H9 (cell line): ENCODE measurements at regions not wholly inside any gene's neighbourhood (a gene's known extent, or its start where the extent isn't known, plus 50 kb on each side); places are given as distances from the start of the nearest gene placed in this dataset.

Experiments used
- DNase-seq: peaks from one replicate; pipeline ENCODE4 v3.0.0-alpha.2; 2017
- H2AFZ ChIP-seq: one replicate; pipeline ENCODE4 v1.6.1; 2013; ENCODE audit warnings: mild to moderate bottlenecking, low read length, control low read depth, moderate library complexity
- H2AK5ac ChIP-seq: 2 replicates; pipeline ENCODE4 v1.6.1; 2013; ENCODE audit warnings: low read length, control low read depth, mixed read lengths; ENCODE audit not compliant: insufficient read length
- H2BK120ac ChIP-seq: one replicate; pipeline ENCODE4 v1.6.1; 2013; ENCODE audit warnings: low read depth, mild to moderate bottlenecking, low read length, control low read depth, inconsistent platforms; ENCODE audit not compliant: poor library complexity, severe bottlenecking
- H2BK12ac ChIP-seq: 2 replicates; pipeline ENCODE4 v1.6.1; 2013; ENCODE audit warnings: low read length, control low read depth, mixed read lengths, low read depth; ENCODE audit not compliant: insufficient read length
- H2BK15ac ChIP-seq: 2 replicates; pipeline ENCODE4 v1.6.1; 2013; ENCODE audit warnings: low read depth, low read length, control low read depth
- H2BK20ac ChIP-seq: one replicate; pipeline ENCODE4 v1.6.1; 2013; ENCODE audit warnings: low read depth, mild to moderate bottlenecking, low read length, control low read depth, inconsistent platforms; ENCODE audit not compliant: poor library complexity, severe bottlenecking
- H2BK5ac ChIP-seq: 2 replicates; pipeline ENCODE4 v1.6.1; 2013; ENCODE audit warnings: low read length, control low read depth, mixed read lengths; ENCODE audit not compliant: insufficient read length
- H3K14ac ChIP-seq: 2 replicates; pipeline ENCODE4 v1.6.1; 2013; ENCODE audit warnings: low read length, control low read depth; ENCODE audit not compliant: insufficient read depth
- H3K18ac ChIP-seq: 2 replicates; pipeline ENCODE4 v1.6.1; 2013; ENCODE audit warnings: low read depth, mild to moderate bottlenecking, mixed read lengths, low read length, control low read depth; ENCODE audit not compliant: insufficient read length
- H3K23ac ChIP-seq: 2 replicates; pipeline ENCODE4 v1.6.1; 2013; ENCODE audit warnings: low read length, control low read depth, mixed read lengths, low read depth; ENCODE audit not compliant: insufficient read length
- H3K23me2 ChIP-seq: 2 replicates; pipeline ENCODE4 v1.6.1; 2013; ENCODE audit warnings: low read depth, mild to moderate bottlenecking, mixed read lengths, low read length, control low read depth; ENCODE audit not compliant: insufficient read length, poor library complexity, severe bottlenecking
- H3K27ac ChIP-seq: 2 replicates; pipeline ENCODE4 v1.5.1; 2013; ENCODE audit warnings: low read length, control low read depth, mixed read lengths, low read depth; ENCODE audit not compliant: insufficient read length
- H3K27me3 ChIP-seq: 2 replicates; pipeline ENCODE4 v1.6.1; 2013; ENCODE audit warnings: low read length, control low read depth, inconsistent platforms; ENCODE audit not compliant: insufficient read depth
- H3K4ac ChIP-seq: 2 replicates; pipeline ENCODE4 v1.6.1; 2013; ENCODE audit warnings: low read depth, mild to moderate bottlenecking, control low read depth, inconsistent platforms, low read length, moderate library complexity
- H3K4me1 ChIP-seq: 2 replicates; pipeline ENCODE4 v1.6.1; 2013; ENCODE audit warnings: low read length, control low read depth, inconsistent platforms; ENCODE audit not compliant: insufficient read depth
- H3K4me2 ChIP-seq: 2 replicates; pipeline ENCODE4 v1.6.1; 2013; ENCODE audit warnings: low read length, control low read depth, mixed read lengths; ENCODE audit not compliant: insufficient read length, insufficient read depth
- H3K56ac ChIP-seq: 2 replicates; pipeline ENCODE4 v1.6.1; 2013; ENCODE audit warnings: low read depth, mild to moderate bottlenecking, mixed read lengths, low read length, control low read depth; ENCODE audit not compliant: insufficient read length
- H3K79me1 ChIP-seq: 2 replicates; pipeline ENCODE4 v1.6.1; 2013; ENCODE audit warnings: low read depth, mild to moderate bottlenecking, moderate library complexity, low read length, control low read depth, inconsistent platforms; ENCODE audit not compliant: insufficient read depth, poor library complexity, severe bottlenecking
- H3K79me2 ChIP-seq: 2 replicates; pipeline ENCODE4 v1.6.1; 2013; ENCODE audit warnings: low read length, control low read depth, inconsistent platforms; ENCODE audit not compliant: insufficient read depth
- H3K9ac ChIP-seq: 2 replicates; pipeline ENCODE4 v1.6.1; 2013; ENCODE audit warnings: low read length, control low read depth, mixed read lengths; ENCODE audit not compliant: insufficient read length; ENCODE audit errors: extremely low read depth
- H3K9me3 ChIP-seq: one replicate; pipeline ENCODE4 v1.6.1; 2013; ENCODE audit warnings: low read depth, low read length, inconsistent platforms; ENCODE audit not compliant: control insufficient read depth
- H3T11ph ChIP-seq: one replicate; pipeline ENCODE4 v1.6.1; 2013; ENCODE audit warnings: mild to moderate bottlenecking, low read length, control low read depth, inconsistent platforms
- H4K20me1 ChIP-seq: one replicate; pipeline ENCODE4 v1.6.1; 2013; ENCODE audit not compliant: control insufficient read depth, insufficient read length, insufficient read depth
- H4K5ac ChIP-seq: 2 replicates; pipeline ENCODE4 v1.6.1; 2013; ENCODE audit warnings: low read depth, mild to moderate bottlenecking, mixed read lengths, low read length, control low read depth; ENCODE audit not compliant: insufficient read length
- H4K8ac ChIP-seq: replicated peaks from 2 replicates; pipeline ENCODE4 v1.6.1; 2013; ENCODE audit warnings: low read length, control low read depth, mixed read lengths, low read depth; ENCODE audit not compliant: insufficient read length
- H4K91ac ChIP-seq: 2 replicates; pipeline ENCODE4 v1.6.1; 2013; ENCODE audit warnings: low read depth, mild to moderate bottlenecking, moderate library complexity, mixed read lengths, low read length, control low read depth; ENCODE audit not compliant: insufficient read length
- H3K27ac Mint-ChIP-seq, 3 experiments: 2 replicates in 2 of 3; 3 replicates in 1 of 3; pipeline ENCODE4 v1.8.0; 2020 to 2021; ENCODE audit warnings: mixed read lengths in 3 of 3, mild to moderate bottlenecking in 1 of 3, moderate library complexity in 1 of 3
- H3K27me3 Mint-ChIP-seq: 2 replicates; pipeline ENCODE4 v1.8.0; 2021; ENCODE audit warnings: low read depth, mild to moderate bottlenecking, moderate library complexity, mixed read lengths
- H3K36me3 Mint-ChIP-seq, 3 experiments: 2 replicates in 2 of 3; 3 replicates in 1 of 3; pipeline ENCODE4 v1.8.0; 2020 to 2021; ENCODE audit warnings: low read depth in 3 of 3, mixed read lengths in 3 of 3; ENCODE audit not compliant: insufficient read depth in 1 of 3
- H3K4me1 Mint-ChIP-seq, 2 experiments: 2 replicates each; pipeline ENCODE4 v1.8.0; 2020; ENCODE audit warnings: mixed read lengths in 2 of 2
- H3K4me3 Mint-ChIP-seq, 2 experiments: 2 replicates in 1 of 2; 3 replicates in 1 of 2; pipeline ENCODE4 v1.8.0; 2020 to 2021; ENCODE audit warnings: mild to moderate bottlenecking in 2 of 2, mixed read lengths in 2 of 2, moderate library complexity in 1 of 2
- H3K9me3 Mint-ChIP-seq, 2 experiments: 2 replicates in 1 of 2; 3 replicates in 1 of 2; pipeline ENCODE4 v1.8.0; 2020; ENCODE audit warnings: mild to moderate bottlenecking in 2 of 2, mixed read lengths in 2 of 2, moderate library complexity in 1 of 2
- WGBS: extraction: QIAGEN DNeasy Blood & Tissue Kit; methylation state at CpG from one replicate; pipeline ENCODE4 v1.1.7; 2013; ENCODE audit warnings: missing lambda C conversion rate, low lambda C conversion rate, mixed read lengths; ENCODE audit not compliant: insufficient read length; ENCODE audit errors: extremely low coverage; 5-methylcytosine and 5-hydroxymethylcytosine counted together
- TF ChIP-seq, protein P1 (sequence below): fragments of 200-600 bp; sonication (generic); conservative IDR thresholded peaks from 3 replicates; pipeline ENCODE4 v1.8.0; 2021; ENCODE audit warnings: antibody characterized with exemption, mild to moderate bottlenecking

DNA sequence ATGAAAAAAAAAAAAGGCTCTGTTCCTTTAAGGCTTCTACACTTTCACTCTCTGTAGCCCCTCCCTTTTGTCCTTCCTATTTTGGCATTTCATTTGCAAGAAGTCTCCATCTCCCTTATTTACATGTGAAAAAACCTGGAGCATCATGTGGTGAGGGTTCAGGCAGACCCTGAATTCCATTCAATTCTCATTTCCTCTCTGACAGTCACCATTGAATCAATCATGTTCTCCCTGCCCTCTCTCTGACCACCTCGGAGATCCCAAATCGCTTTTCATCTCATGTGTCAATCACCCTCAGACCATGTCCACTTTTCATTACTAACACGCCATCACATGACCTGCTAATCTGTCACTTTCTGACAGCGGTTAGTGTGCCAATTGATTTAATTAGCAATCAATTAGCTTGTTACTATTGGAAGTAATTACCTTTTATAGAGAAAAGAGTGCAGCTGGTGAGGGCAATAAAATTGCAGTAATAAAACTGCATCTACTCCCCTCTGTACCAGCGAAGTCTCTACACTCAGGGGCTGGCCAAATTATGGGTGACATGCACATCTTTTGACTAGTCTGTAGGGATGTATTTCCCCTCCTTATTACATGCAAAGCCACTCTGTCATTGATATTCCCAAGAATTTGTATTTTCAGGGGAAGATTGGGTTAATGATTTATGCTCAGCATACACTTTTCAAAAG is 317.4 kb downstream of the EN1 start:
- Histone ChIP-seq H3K56ac (no peak overlapping the region), H3K79me2 (no peaks in the 10 kb centered on the region), H2BK15ac (no peak overlapping the region), H2AFZ (no peak overlapping the region), H4K91ac (no peak overlapping the region), H3K23ac (no peak overlapping the region), H2BK20ac (no peak overlapping the region), H2BK120ac (no peak overlapping the region), H3K14ac (no peak overlapping the region), H4K5ac (no peak overlapping the region), H3K79me1 (no peaks in the 10 kb centered on the region), H3K18ac (no peak overlapping the region), H3T11ph (no peak overlapping the region), H3K27me3 (no peaks in the 10 kb centered on the region; the same call in 1 of the 2 replicates), H3K9me3 (no peaks in the 10 kb centered on the region), H4K8ac (no peak overlapping the region), H4K20me1 (no peaks in the 10 kb centered on the region), H2AK5ac (no peak overlapping the region), H3K27ac (no peak overlapping the region), H3K9ac (no peak overlapping the region), H2BK5ac (no peak overlapping the region), H3K4ac (no peak overlapping the region), H3K4me1 (peaks cover 19% of the 10 kb centered on the region; the same call in 1 of the 2 replicates), H3K4me2 (peak overlapping the region; percentile 36), H2BK12ac (no peak overlapping the region), H3K23me2 (no peaks in the 10 kb centered on the region)
- peak; percentile 63 for DNase-seq
- Mint-ChIP-seq H3K27me3 (peaks cover 9% of the 10 kb centered on the region; the same call in 1 of the 2 replicates), H3K27ac (peak overlapping the region in 1 of 3 experiments; percentile 1; a peak in 1 of 7 replicates), H3K4me3 (no peak overlapping the region; a peak in 1 of 5 replicates), H3K9me3 (peaks cover 0 to 2% of the 10 kb centered on the region in 2 experiments; a peak in 2 of 5 replicates), H3K4me1 (peaks cover 33 to 39% of the 10 kb centered on the region in 2 experiments), H3K36me3 (peaks cover 2 to 5% (median 4%) of the 10 kb centered on the region in 3 experiments; a peak in 2 of 7 replicates)
- no CpG with 5 or more reads among the region's 5 CpGs for WGBS
- TF ChIP-seq, protein P1, sequence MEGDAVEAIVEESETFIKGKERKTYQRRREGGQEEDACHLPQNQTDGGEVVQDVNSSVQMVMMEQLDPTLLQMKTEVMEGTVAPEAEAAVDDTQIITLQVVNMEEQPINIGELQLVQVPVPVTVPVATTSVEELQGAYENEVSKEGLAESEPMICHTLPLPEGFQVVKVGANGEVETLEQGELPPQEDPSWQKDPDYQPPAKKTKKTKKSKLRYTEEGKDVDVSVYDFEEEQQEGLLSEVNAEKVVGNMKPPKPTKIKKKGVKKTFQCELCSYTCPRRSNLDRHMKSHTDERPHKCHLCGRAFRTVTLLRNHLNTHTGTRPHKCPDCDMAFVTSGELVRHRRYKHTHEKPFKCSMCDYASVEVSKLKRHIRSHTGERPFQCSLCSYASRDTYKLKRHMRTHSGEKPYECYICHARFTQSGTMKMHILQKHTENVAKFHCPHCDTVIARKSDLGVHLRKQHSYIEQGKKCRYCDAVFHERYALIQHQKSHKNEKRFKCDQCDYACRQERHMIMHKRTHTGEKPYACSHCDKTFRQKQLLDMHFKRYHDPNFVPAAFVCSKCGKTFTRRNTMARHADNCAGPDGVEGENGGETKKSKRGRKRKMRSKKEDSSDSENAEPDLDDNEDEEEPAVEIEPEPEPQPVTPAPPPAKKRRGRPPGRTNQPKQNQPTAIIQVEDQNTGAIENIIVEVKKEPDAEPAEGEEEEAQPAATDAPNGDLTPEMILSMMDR = no peak
